A673 (cell line): ENCODE measurements at regions not wholly inside any gene's neighbourhood (a gene's known extent, or its start where the extent isn't known, plus 50 kb on each side); places are given as distances from the start of the nearest gene placed in this dataset.

ENCODE experiments used
- BruUV-seq: library from RNA; stranded (reverse); fragments of 400-500 nt; replicated peaks from 2 replicates; lab custom pipeline; 2021; lab: Mats Ljungman, UMichigan
- CTCF ChIA-PET: fragments of 300-600 bp; sonication (Branson Sonifier 250); formaldehyde crosslinking; loops from one replicate; lab custom pipeline; 2022; ENCODE audit warnings: antibody characterized with exemption; lab: Charles Lee
- POLR2A ChIA-PET: fragments of 300-600 bp; sonication (Branson Sonifier 250); formaldehyde crosslinking; loops from one replicate; lab custom pipeline; 2022; ENCODE audit warnings: antibody characterized with exemption; ENCODE audit not compliant: low non-redundant PET; lab: Charles Lee
- DNase-seq: peaks from one replicate; pipeline ENCODE4 v3.0.0-alpha.2; 2015; ENCODE audit warnings: low spot score
- H3K27ac ChIP-seq: fragments of 200-600 bp; sonication (generic); 2 replicates; pipeline ENCODE4 v1.5.1; 2016; ENCODE audit warnings: mixed run types, low read depth, mild to moderate bottlenecking, mixed read lengths, antibody characterized with exemption, low read length; ENCODE audit not compliant: poor library complexity, severe bottlenecking
- H3K27me3 ChIP-seq: fragments of 200-600 bp; sonication (generic); replicated peaks from 2 replicates; pipeline ENCODE4 v1.6.1; 2017; ENCODE audit warnings: mixed run types, low read depth, mild to moderate bottlenecking, mixed read lengths, antibody characterized with exemption, low read length; ENCODE audit not compliant: insufficient read depth, poor library complexity
- H3K36me3 ChIP-seq: fragments of 200-600 bp; sonication (generic); 2 replicates; pipeline ENCODE4 v1.6.1; 2016; ENCODE audit warnings: mixed run types, mild to moderate bottlenecking, mixed read lengths, antibody characterized with exemption, low read length; ENCODE audit not compliant: insufficient read depth, poor library complexity, severe bottlenecking
- H3K4me1 ChIP-seq: fragments of 200-600 bp; sonication (generic); 2 replicates; pipeline ENCODE4 v1.6.1; 2017; ENCODE audit warnings: mixed run types, mild to moderate bottlenecking, mixed read lengths, antibody characterized with exemption, low read length; ENCODE audit not compliant: insufficient read depth, poor library complexity, severe bottlenecking
- H3K4me3 ChIP-seq: fragments of 200-600 bp; sonication (generic); 2 replicates; pipeline ENCODE4 v1.5.1; 2016; ENCODE audit warnings: low read depth, mixed run types, mild to moderate bottlenecking, mixed read lengths, low read length; ENCODE audit not compliant: poor library complexity, severe bottlenecking
- H3K9me3 ChIP-seq: fragments of 200-600 bp; sonication (generic); 2 replicates; pipeline ENCODE4 v1.6.1; 2016; ENCODE audit warnings: mixed run types, low read depth, mild to moderate bottlenecking, mixed read lengths, antibody characterized with exemption, low read length; ENCODE audit not compliant: poor library complexity, severe bottlenecking
- CTCF ChIP-seq: fragments of 300-800, 200-600 bp; sonication (generic); conservative IDR thresholded peaks from 2 replicates; pipeline ENCODE4 v1.5.1; 2017; ENCODE audit warnings: low read depth, mild to moderate bottlenecking, antibody characterized with exemption, low read length, moderate library complexity, mixed read lengths
- EZH2 ChIP-seq: fragments of 200-600 bp; sonication (generic); IDR thresholded peaks from 2 replicates; pipeline ENCODE4 v1.6.1; 2017; ENCODE audit warnings: borderline replicate concordance, low read depth, mild to moderate bottlenecking, mixed read lengths, antibody characterized with exemption, low read length; ENCODE audit not compliant: poor library complexity, severe bottlenecking
- intact Hi-C: fragments of 100-400 bp; cut with micrococcal nuclease; formaldehyde crosslinking; loops from one replicate; pipeline ENCODE4 v1.10.0; 2022; ENCODE audit not compliant: unreplicated experiment

- intact Hi-C loops: no loop called here
- no TSS peak for BruUV-seq
Measured at GRCh38 chr5:68070591-68071281, 144.8 kb upstream of the PIK3R1 start.

GRCh38 chr5:68067976-68068603, 147.5 kb upstream of the PIK3R1 start:
- CTCF ChIA-PET: no interaction called here
- POLR2A ChIA-PET: no interaction called here
- Histone ChIP-seq H3K9me3 (no peaks in the 10 kb centered on the region), H3K4me1 (no peaks in the 10 kb centered on the region), H3K36me3 (no peaks in the 10 kb centered on the region), H3K27ac (no peak overlapping the region), H3K27me3 (no peaks in the 10 kb centered on the region), H3K4me3 (no peak overlapping the region)
- TF ChIP-seq EZH2: no peak
- TF ChIP-seq CTCF: no peak
- DNase-seq: no peak
- no TSS peak for BruUV-seq
- intact Hi-C loops: no loop called here

More at GRCh38 chr5:68070591-68071281, 144.8 kb upstream of the PIK3R1 start:
- H3K27me3 ChIP-seq: no peaks in the 10 kb centered on the region
- no peak overlapping the region for H3K27ac ChIP-seq
- CTCF ChIA-PET: no interaction called here
- TF ChIP-seq EZH2: no peak
- TF ChIP-seq CTCF: no peak
- POLR2A ChIA-PET: interaction anchor here (0.6 kb wide), 1 partner anchor 159 kb away, joined by 7 read pairs; no protein-coding TSS in a partner anchor
- H3K4me1 ChIP-seq: no peaks in the 10 kb centered on the region
- no peak for DNase-seq
- H3K4me3 ChIP-seq: no peak overlapping the region
- H3K9me3 ChIP-seq: no peaks in the 10 kb centered on the region
- no peaks in the 10 kb centered on the region for H3K36me3 ChIP-seq

GRCh38 chr5:68067291-68067690, 148.3 kb upstream of the PIK3R1 start:
- DNase-seq: no peak
- no peak overlapping the region for H3K4me3 ChIP-seq
- H3K9me3 ChIP-seq: no peaks in the 10 kb centered on the region
- no TSS peak for BruUV-seq
- no peaks in the 10 kb centered on the region for H3K27me3 ChIP-seq
- no peaks in the 10 kb centered on the region for H3K36me3 ChIP-seq
- intact Hi-C loops: no loop called here
- ChIA-PET POLR2A (no interaction called here), CTCF (no interaction called here)
- H3K4me1 ChIP-seq: no peaks in the 10 kb centered on the region
- no peak for TF ChIP-seq EZH2
- TF ChIP-seq CTCF: no peak
- H3K27ac ChIP-seq: no peak overlapping the region
